Smooth muscle cell (in vitro differentiated cells): ENCODE measurements at regions not wholly inside any gene's neighbourhood (a gene's known extent, or its start where the extent isn't known, plus 50 kb on each side); places are given as distances from the start of the nearest gene placed in this dataset.

Experiments
- DNase-seq: peaks from one replicate; lab custom pipeline; 2025; ENCODE audit not compliant: unreplicated experiment; lab: John Stamatoyannopoulos, UW
- H2AFZ ChIP-seq: fragments of 200-600 bp; sonication (generic); 2 replicates; pipeline ENCODE4 v1.6.0; 2016; ENCODE audit warnings: antibody characterized with exemption, low read depth, mild to moderate bottlenecking
- H3F3A ChIP-seq: fragments of 200-600 bp; sonication (generic); 2 replicates; pipeline ENCODE4 v1.6.0; 2017; ENCODE audit warnings: antibody characterized with exemption, low read depth
- H3K27ac ChIP-seq: fragments of 200-600 bp; sonication (generic); 2 replicates; pipeline ENCODE4 v1.5.1; 2016; ENCODE audit warnings: low read depth, mild to moderate bottlenecking
- H3K27me3 ChIP-seq: fragments of 200-600 bp; sonication (generic); 2 replicates; pipeline ENCODE4 v1.6.1; 2016; ENCODE audit warnings: low read depth, mild to moderate bottlenecking
- H3K36me3 ChIP-seq: fragments of 200-600 bp; sonication (generic); 2 replicates; pipeline ENCODE4 v1.5.1; 2016; ENCODE audit warnings: low read depth
- H3K4me1 ChIP-seq: fragments of 200-600 bp; sonication (generic); 2 replicates; pipeline ENCODE4 v1.5.1; 2016; ENCODE audit warnings: low read depth
- H3K4me2 ChIP-seq: fragments of 200-600 bp; sonication (generic); 2 replicates; pipeline ENCODE4 v1.6.0; 2016; ENCODE audit warnings: mild to moderate bottlenecking
- H3K4me3 ChIP-seq: fragments of 200-600 bp; sonication (generic); 2 replicates; pipeline ENCODE4 v1.5.1; 2016; ENCODE audit warnings: mild to moderate bottlenecking
- H3K79me2 ChIP-seq: fragments of 200-600 bp; sonication (generic); 2 replicates; pipeline ENCODE4 v1.6.0; 2016; ENCODE audit warnings: low read depth, mild to moderate bottlenecking
- H3K9ac ChIP-seq: fragments of 200-600 bp; sonication (generic); 2 replicates; pipeline ENCODE4 v1.6.0; 2016; ENCODE audit warnings: low read depth
- H3K9me3 ChIP-seq: fragments of 200-600 bp; sonication (generic); replicated peaks from 2 replicates; pipeline ENCODE4 v1.5.1; 2016; ENCODE audit warnings: low read depth
- H4K20me1 ChIP-seq: fragments of 200-600 bp; sonication (generic); 2 replicates; pipeline ENCODE4 v1.6.0; 2016; ENCODE audit warnings: low read depth
- CTCF ChIP-seq: fragments of 200-600 bp; sonication (generic); IDR thresholded peaks from 2 replicates; pipeline ENCODE4 v1.5.1; 2017; ENCODE audit warnings: borderline replicate concordance, mild to moderate bottlenecking, antibody characterized with exemption; ENCODE audit not compliant: insufficient read depth, poor library complexity, severe bottlenecking
- WGBS: methylation state at CpG from one replicate; pipeline ENCODE4 v1.1.7; 2016; ENCODE audit warnings: low lambda C conversion rate; 5-methylcytosine and 5-hydroxymethylcytosine counted together

GRCh38 chr3:61356685-61357084 is 105.4 kb upstream of the FHIT start:
- Histone ChIP-seq H2AFZ (no peak overlapping the region), H3K9me3 (no peaks in the 10 kb centered on the region), H3K9ac (no peak overlapping the region), H3K36me3 (no peaks in the 10 kb centered on the region), H3K4me2 (no peak overlapping the region), H3K79me2 (no peaks in the 10 kb centered on the region), H3K4me1 (no peaks in the 10 kb centered on the region), H3K4me3 (no peak overlapping the region), H3K27ac (no peak overlapping the region), H3F3A (no peaks in the 10 kb centered on the region), H4K20me1 (no peaks in the 10 kb centered on the region), H3K27me3 (no peaks in the 10 kb centered on the region)
- TF ChIP-seq CTCF, result no peak
- no peak for DNase-seq
- WGBS, result 80% methylated on average over 1 of the region's 1 CpG

- Histone ChIP-seq H3K4me2 (no peak overlapping the region), H3K36me3 (no peaks in the 10 kb centered on the region), H4K20me1 (no peaks in the 10 kb centered on the region), H3K9me3 (no peaks in the 10 kb centered on the region), H3K27ac (no peak overlapping the region), H3K79me2 (no peaks in the 10 kb centered on the region), H3K27me3 (no peaks in the 10 kb centered on the region), H2AFZ (no peak overlapping the region), H3F3A (no peaks in the 10 kb centered on the region), H3K4me1 (no peaks in the 10 kb centered on the region), H3K9ac (no peak overlapping the region), H3K4me3 (no peak overlapping the region)
- DNase-seq, result no peak
- no peak for TF ChIP-seq CTCF
- WGBS, result 91% methylated on average over 1 of the region's 1 CpG
Observed at GRCh38 chr3:61357902-61358301, 106.7 kb upstream of the FHIT start.

GRCh38 chr3:61358364-61358763 is 107.1 kb upstream of the FHIT start:
- Histone ChIP-seq H4K20me1 (no peaks in the 10 kb centered on the region), H3K27me3 (no peaks in the 10 kb centered on the region), H2AFZ (peak overlapping the region; percentile 9), H3K27ac (no peak overlapping the region), H3K4me1 (no peaks in the 10 kb centered on the region), H3F3A (no peaks in the 10 kb centered on the region), H3K4me2 (no peak overlapping the region), H3K79me2 (no peaks in the 10 kb centered on the region), H3K4me3 (no peak overlapping the region), H3K9me3 (no peaks in the 10 kb centered on the region), H3K36me3 (no peaks in the 10 kb centered on the region), H3K9ac (no peak overlapping the region)
- 36% methylated on average over 2 of the region's 2 CpGs for WGBS
- no peak for TF ChIP-seq CTCF
- peak; percentile 0 for DNase-seq

GRCh38 chr3:61360297-61360965 is 109.2 kb upstream of the FHIT start:
- Histone ChIP-seq H3K4me2 (no peak overlapping the region), H3K79me2 (no peaks in the 10 kb centered on the region), H3K27ac (no peak overlapping the region), H3K27me3 (no peaks in the 10 kb centered on the region), H3K36me3 (no peaks in the 10 kb centered on the region), H3K9me3 (no peaks in the 10 kb centered on the region), H3F3A (no peaks in the 10 kb centered on the region), H4K20me1 (no peaks in the 10 kb centered on the region), H2AFZ (no peak overlapping the region), H3K9ac (no peak overlapping the region), H3K4me1 (no peaks in the 10 kb centered on the region), H3K4me3 (no peak overlapping the region)
- DNase-seq, result no peak
- 85% methylated on average over 3 of the region's 3 CpGs for WGBS
- TF ChIP-seq CTCF, result no peak
